ENCODE measurements at regions not wholly inside any gene's neighbourhood (a gene's known extent, or its start where the extent isn't known, plus 50 kb on each side); places are given as distances from the start of the nearest gene placed in this dataset.

DNA sequence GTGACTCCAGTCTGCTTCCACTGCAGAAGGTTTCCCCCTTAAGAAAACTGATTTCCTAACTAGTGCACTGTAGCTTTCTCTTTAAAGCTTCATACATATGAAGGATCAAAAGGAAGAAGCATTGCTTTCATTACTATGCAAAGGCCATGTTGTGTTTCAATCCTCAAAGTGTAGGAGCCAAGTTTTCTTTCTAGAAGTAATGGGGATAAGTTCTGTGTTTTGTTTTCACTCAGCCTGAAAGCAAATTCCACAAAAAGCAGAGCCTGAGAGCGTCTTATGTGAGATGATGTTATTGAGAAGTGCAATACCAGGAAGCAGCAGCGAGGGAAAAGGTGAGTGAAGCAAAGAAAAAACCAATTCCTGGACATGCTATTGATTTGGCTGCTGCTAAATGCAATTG, 99.7 kb downstream of the GMNC start:
- intact Hi-C loops (cut with DNase I) = no loop called here
- Histone ChIP-seq H3K27ac (no peak overlapping the region), H3K4me3 (no peak overlapping the region), H3K27me3 (no peaks in the 10 kb centered on the region), H3K9me3 (no peaks in the 10 kb centered on the region), H3K4me1 (no peaks in the 10 kb centered on the region), H3K36me3 (no peaks in the 10 kb centered on the region)
- no peak for DNase-seq (ENCODE audit: extremely low spot score in 2 of 2)
- TF ChIP-seq POLR2AphosphoS5 (IDR thresholded peaks at IDR 0.05; ENCODE audit: insufficient read depth in 1 of 2, low read depth in 1 of 2) = no peak

DNA sequence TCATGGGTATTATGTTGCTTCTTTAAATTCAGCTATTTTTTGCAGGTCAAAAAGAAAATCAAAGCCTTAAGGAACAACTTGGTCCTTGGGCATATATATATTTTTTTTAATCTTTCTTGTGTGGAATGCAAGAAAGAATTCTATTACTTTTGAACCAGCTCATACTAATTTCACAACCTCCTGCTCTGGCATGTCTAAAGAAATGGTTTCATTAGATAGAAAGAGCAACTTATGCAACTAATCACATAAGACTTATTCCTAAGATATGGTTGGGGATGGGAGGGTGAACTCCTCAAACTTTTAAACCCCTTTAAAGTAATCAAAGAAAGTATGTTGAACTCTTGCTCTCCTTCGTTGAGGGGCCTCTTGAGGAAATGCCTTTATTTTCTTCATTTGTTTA, 114.9 kb downstream of the GMNC start:
- TF ChIP-seq POLR2A (IDR thresholded peaks at IDR 0.05) = no peak
- Histone ChIP-seq H3K36me3 (no peaks in the 10 kb centered on the region), H3K4me1 (no peaks in the 10 kb centered on the region), H3K4me3 (no peak overlapping the region), H3K27me3 (no peaks in the 10 kb centered on the region), H3K27ac (no peak overlapping the region), H3K9me3 (no peaks in the 10 kb centered on the region)
- intact Hi-C loops (cut with DNase I) = no loop called here
- DNase-seq (ENCODE audit: extremely low spot score in 2 of 2) = no peak

DNA sequence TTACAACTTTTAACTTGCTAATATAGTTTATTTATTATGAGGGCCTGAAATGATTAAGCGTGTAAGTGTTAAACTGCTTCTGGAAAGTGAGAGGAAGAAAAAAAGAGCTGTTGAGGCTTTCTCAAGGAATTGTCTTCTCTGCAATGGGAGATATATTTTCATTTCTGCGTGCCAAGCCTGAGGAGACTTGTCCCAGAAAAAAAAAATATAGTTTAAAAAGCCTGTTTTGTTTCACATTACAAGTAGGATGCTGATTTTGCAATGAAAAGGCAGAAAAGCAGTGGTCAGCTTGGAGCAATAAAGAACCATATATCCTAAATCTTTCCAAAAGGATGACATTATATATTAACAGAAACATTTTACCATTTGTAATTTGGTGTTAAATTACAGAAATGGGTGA, 115.5 kb downstream of the GMNC start:
- TF ChIP-seq POLR2A (IDR thresholded peaks at IDR 0.05) = no peak
- TF ChIP-seq POLR2AphosphoS5 (IDR thresholded peaks at IDR 0.05; ENCODE audit: insufficient read depth in 1 of 2, low read depth in 1 of 2) = no peak
- TF ChIP-seq, protein P1, sequence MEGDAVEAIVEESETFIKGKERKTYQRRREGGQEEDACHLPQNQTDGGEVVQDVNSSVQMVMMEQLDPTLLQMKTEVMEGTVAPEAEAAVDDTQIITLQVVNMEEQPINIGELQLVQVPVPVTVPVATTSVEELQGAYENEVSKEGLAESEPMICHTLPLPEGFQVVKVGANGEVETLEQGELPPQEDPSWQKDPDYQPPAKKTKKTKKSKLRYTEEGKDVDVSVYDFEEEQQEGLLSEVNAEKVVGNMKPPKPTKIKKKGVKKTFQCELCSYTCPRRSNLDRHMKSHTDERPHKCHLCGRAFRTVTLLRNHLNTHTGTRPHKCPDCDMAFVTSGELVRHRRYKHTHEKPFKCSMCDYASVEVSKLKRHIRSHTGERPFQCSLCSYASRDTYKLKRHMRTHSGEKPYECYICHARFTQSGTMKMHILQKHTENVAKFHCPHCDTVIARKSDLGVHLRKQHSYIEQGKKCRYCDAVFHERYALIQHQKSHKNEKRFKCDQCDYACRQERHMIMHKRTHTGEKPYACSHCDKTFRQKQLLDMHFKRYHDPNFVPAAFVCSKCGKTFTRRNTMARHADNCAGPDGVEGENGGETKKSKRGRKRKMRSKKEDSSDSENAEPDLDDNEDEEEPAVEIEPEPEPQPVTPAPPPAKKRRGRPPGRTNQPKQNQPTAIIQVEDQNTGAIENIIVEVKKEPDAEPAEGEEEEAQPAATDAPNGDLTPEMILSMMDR (IDR thresholded peaks at IDR 0.05) = no peak
- DNase-seq (ENCODE audit: extremely low spot score in 2 of 2) = no peak
- H3K36me3 ChIP-seq = no peaks in the 10 kb centered on the region
- no peak overlapping the region for H3K4me3 ChIP-seq
- no peak overlapping the region for H3K27ac ChIP-seq
- intact Hi-C loops (cut with DNase I) = no loop called here
- H3K4me1 ChIP-seq = no peaks in the 10 kb centered on the region
- H3K27me3 ChIP-seq = no peaks in the 10 kb centered on the region
- H3K9me3 ChIP-seq = no peaks in the 10 kb centered on the region

DNA sequence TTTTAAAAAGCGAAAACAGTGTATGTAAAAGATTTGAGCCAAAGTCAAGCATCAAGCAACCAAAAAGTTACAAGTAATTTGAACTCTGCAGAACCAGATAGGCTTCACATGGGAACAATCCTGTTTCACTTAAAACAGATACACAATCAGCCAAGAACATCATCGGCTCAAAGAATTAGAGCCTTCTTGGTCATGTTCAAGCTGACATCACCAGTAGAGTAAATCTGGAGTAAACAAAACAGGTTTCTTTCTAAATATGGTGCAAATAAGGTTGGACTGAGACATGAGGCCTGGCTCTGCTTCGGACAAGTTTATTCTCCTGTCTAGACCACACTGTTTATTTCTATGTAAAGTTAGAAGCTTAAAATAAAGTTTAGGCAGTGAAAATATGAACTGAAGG, 116.0 kb downstream of the GMNC start:
- no peak for DNase-seq (ENCODE audit: extremely low spot score in 2 of 2)
- H3K9me3 ChIP-seq = no peaks in the 10 kb centered on the region
- no peak overlapping the region for H3K4me3 ChIP-seq
- no peak for TF ChIP-seq POLR2A (IDR thresholded peaks at IDR 0.05)
- no peak for TF ChIP-seq POLR2AphosphoS5 (IDR thresholded peaks at IDR 0.05; ENCODE audit: insufficient read depth in 1 of 2, low read depth in 1 of 2)
- TF ChIP-seq, protein P1 (IDR thresholded peaks at IDR 0.05) = no peak
- H3K36me3 ChIP-seq = no peaks in the 10 kb centered on the region
- intact Hi-C loops (cut with DNase I) = no loop called here
- H3K27ac ChIP-seq = no peak overlapping the region
- no peaks in the 10 kb centered on the region for H3K27me3 ChIP-seq
- no peaks in the 10 kb centered on the region for H3K4me1 ChIP-seq

DNA sequence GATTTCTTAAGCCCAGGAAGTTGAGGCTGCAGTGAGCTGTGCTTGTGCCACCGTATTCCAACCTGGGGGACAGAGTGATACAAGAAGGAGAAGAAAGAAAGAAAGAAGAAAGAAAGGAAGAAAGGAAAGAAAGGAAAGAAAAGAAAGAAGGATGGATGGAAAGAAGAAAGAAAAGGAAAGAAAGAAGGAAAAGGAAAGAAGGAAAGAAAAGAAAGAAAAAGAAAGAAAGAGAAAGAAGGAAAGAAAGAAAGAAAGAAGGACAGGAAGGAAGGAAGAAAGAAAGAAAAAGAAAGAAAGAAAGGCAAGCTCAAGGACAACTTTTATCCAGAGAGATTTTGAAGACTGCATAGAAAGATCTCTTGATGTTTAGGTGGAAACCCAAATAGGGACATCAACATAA, 120.7 kb downstream of the GMNC start:
- no peaks in the 10 kb centered on the region for H3K9me3 ChIP-seq
- no peak for DNase-seq (ENCODE audit: extremely low spot score in 2 of 2)
- no peak overlapping the region for H3K27ac ChIP-seq
- no peaks in the 10 kb centered on the region for H3K4me1 ChIP-seq
- TF ChIP-seq POLR2AphosphoS5 (IDR thresholded peaks at IDR 0.05; ENCODE audit: insufficient read depth in 1 of 2, low read depth in 1 of 2) (no peak), POLR2A (IDR thresholded peaks at IDR 0.05) (no peak)
- TF ChIP-seq, protein P1 (IDR thresholded peaks at IDR 0.05) = no peak
- H3K4me3 ChIP-seq = no peak overlapping the region
- H3K36me3 ChIP-seq = no peaks in the 10 kb centered on the region
- H3K27me3 ChIP-seq = no peaks in the 10 kb centered on the region
- intact Hi-C loops (cut with DNase I) = no loop called here

DNA sequence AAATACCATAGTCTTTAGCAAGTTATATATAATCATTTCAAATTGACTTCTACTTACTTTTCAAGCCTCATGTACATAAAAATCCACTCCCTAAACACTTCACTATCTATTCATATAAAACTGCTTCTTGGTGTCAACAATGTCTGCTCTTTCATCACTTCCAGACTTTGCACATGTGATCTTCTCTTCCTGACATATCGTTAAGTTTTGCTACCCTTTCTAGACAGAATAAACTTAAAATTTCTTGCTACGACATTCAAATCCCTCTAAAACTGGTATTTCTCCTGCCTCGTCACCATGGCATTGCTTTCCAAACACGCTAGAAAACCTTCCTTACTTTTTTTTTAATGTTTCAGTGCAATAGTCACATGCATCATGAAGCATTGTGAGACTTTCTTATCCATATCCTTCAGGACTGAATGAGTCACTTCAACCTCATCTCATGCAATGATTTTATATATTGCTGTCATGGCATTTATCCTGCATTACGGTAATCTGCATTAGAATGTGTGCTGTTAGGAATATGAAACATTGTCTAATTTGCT, 122.8 kb downstream of the GMNC start:
- Histone ChIP-seq H3K4me3 (no peak overlapping the region), H3K27me3 (no peaks in the 10 kb centered on the region), H3K36me3 (no peaks in the 10 kb centered on the region), H3K27ac (no peak overlapping the region), H3K9me3 (no peaks in the 10 kb centered on the region), H3K4me1 (no peaks in the 10 kb centered on the region)
- intact Hi-C loops (cut with DNase I) = no loop called here
- DNase-seq (ENCODE audit: extremely low spot score in 2 of 2) = no peak
- TF ChIP-seq, protein P1 (IDR thresholded peaks at IDR 0.05) = no peak
